Suprapubic skin (tissue), 4 donors: ENCODE measurements at regions not wholly inside any gene's neighbourhood (a gene's known extent, or its start where the extent isn't known, plus 50 kb on each side); places are given as distances from the start of the nearest gene placed in this dataset.

Source experiments
- DNase-seq, 2 donors: peaks; one replicate each; pipeline ENCODE4 v3.0.0-alpha.2; 2019; ENCODE audit warnings: low spot score in 2 of 2
- H3K27ac ChIP-seq: fragments of 200-600 bp; sonication (generic); one replicate; pipeline ENCODE4 v1.5.1; 2019
- H3K27me3 ChIP-seq: fragments of 200-600 bp; sonication (generic); one replicate; pipeline ENCODE4 v1.5.1; 2019
- H3K36me3 ChIP-seq: fragments of 200-600 bp; sonication (generic); one replicate; pipeline ENCODE4 v1.5.1; 2019
- H3K4me1 ChIP-seq: fragments of 200-600 bp; sonication (generic); one replicate; pipeline ENCODE4 v1.5.1; 2019
- H3K4me3 ChIP-seq: fragments of 200-600 bp; sonication (generic); one replicate; pipeline ENCODE4 v1.5.1; 2019; ENCODE audit warnings: mild to moderate bottlenecking
- H3K9me3 ChIP-seq: fragments of 200-600 bp; sonication (generic); one replicate; pipeline ENCODE4 v1.5.1; 2019
- CTCF ChIP-seq, 2 donors: fragments of 200-600 bp in 1 of 2; fragments of 450-650 bp in 1 of 2; sonication (generic) in 1 of 2; IDR thresholded peaks; one replicate each; pipeline ENCODE4 v1.5.1; 2016 to 2019; ENCODE audit warnings: antibody characterized with exemption in 2 of 2, mild to moderate bottlenecking in 1 of 2, moderate library complexity in 1 of 2
- EP300 ChIP-seq: sonication (generic); formaldehyde crosslinking; IDR thresholded peaks from one replicate; pipeline ENCODE4 v1.6.1; 2017; ENCODE audit warnings: antibody characterized with exemption
- POLR2A ChIP-seq, 2 donors: fragments of 450-650 bp; IDR thresholded peaks; one replicate each; pipeline ENCODE4 v1.6.1; 2017; ENCODE audit warnings: antibody characterized with exemption in 2 of 2, mild to moderate bottlenecking in 2 of 2, moderate library complexity in 2 of 2
- POLR2AphosphoS5 ChIP-seq, 3 donors: sonication (generic); formaldehyde crosslinking; IDR thresholded peaks; one replicate each; pipeline ENCODE4 v1.6.1; 2017; ENCODE audit warnings: antibody characterized with exemption in 3 of 3
- WGBS: methylation state at CpG from one replicate; pipeline ENCODE4 v1.1.5; 2018; 5-methylcytosine and 5-hydroxymethylcytosine counted together

GRCh38 chr4:112731715-112732114, 94.8 kb downstream of the LARP7 start:
- Histone ChIP-seq H3K36me3 (no peaks in the 10 kb centered on the region), H3K27me3 (no peaks in the 10 kb centered on the region), H3K4me3 (no peak overlapping the region), H3K9me3 (no peaks in the 10 kb centered on the region), H3K27ac (no peak overlapping the region), H3K4me1 (no peaks in the 10 kb centered on the region)
- TF ChIP-seq CTCF (IDR thresholded peaks at IDR 0.05) = no peak
- no peak for TF ChIP-seq POLR2A (IDR thresholded peaks at IDR 0.05)
- TF ChIP-seq POLR2AphosphoS5 (IDR thresholded peaks at IDR 0.05) = no peak
- no peak for TF ChIP-seq EP300
- WGBS = 92% methylated on average over 2 of the region's 2 CpGs
- no peak for DNase-seq

GRCh38 chr4:112732142-112732541, 95.2 kb downstream of the LARP7 start:
- TF ChIP-seq EP300 (no peak), POLR2A (IDR thresholded peaks at IDR 0.05) (no peak), CTCF (IDR thresholded peaks at IDR 0.05) (no peak), POLR2AphosphoS5 (IDR thresholded peaks at IDR 0.05) (no peak)
- Histone ChIP-seq H3K27ac (no peak overlapping the region), H3K36me3 (no peaks in the 10 kb centered on the region), H3K4me1 (no peaks in the 10 kb centered on the region), H3K27me3 (no peaks in the 10 kb centered on the region), H3K4me3 (no peak overlapping the region), H3K9me3 (no peaks in the 10 kb centered on the region)
- WGBS = 79% methylated on average over 2 of the region's 2 CpGs
- no peak for DNase-seq

- Histone ChIP-seq H3K27ac (no peak overlapping the region), H3K27me3 (no peaks in the 10 kb centered on the region), H3K9me3 (no peaks in the 10 kb centered on the region), H3K4me3 (no peak overlapping the region), H3K4me1 (no peaks in the 10 kb centered on the region), H3K36me3 (no peaks in the 10 kb centered on the region)
- TF ChIP-seq CTCF (IDR thresholded peaks at IDR 0.05) = no peak
- no peak for TF ChIP-seq POLR2A (IDR thresholded peaks at IDR 0.05)
- no peak for TF ChIP-seq POLR2AphosphoS5 (IDR thresholded peaks at IDR 0.05)
- no peak for TF ChIP-seq EP300
- no peak for DNase-seq
Observed at GRCh38 chr4:112735474-112735951, 98.6 kb downstream of the LARP7 start.

- no peaks in the 10 kb centered on the region for H3K4me1 ChIP-seq
- no peak overlapping the region for H3K4me3 ChIP-seq
- no peaks in the 10 kb centered on the region for H3K9me3 ChIP-seq
- DNase-seq = no peak
- no peak for TF ChIP-seq EP300
- TF ChIP-seq CTCF (IDR thresholded peaks at IDR 0.05) = no peak
- no peak for TF ChIP-seq POLR2AphosphoS5 (IDR thresholded peaks at IDR 0.05)
- TF ChIP-seq POLR2A (IDR thresholded peaks at IDR 0.05) = no peak
- 67% methylated on average over 1 of the region's 1 CpG for WGBS
- H3K27me3 ChIP-seq = no peaks in the 10 kb centered on the region
- H3K27ac ChIP-seq = no peak overlapping the region
- no peaks in the 10 kb centered on the region for H3K36me3 ChIP-seq
Observed at GRCh38 chr4:112736718-112737135, 99.8 kb downstream of the LARP7 start.

DNA sequence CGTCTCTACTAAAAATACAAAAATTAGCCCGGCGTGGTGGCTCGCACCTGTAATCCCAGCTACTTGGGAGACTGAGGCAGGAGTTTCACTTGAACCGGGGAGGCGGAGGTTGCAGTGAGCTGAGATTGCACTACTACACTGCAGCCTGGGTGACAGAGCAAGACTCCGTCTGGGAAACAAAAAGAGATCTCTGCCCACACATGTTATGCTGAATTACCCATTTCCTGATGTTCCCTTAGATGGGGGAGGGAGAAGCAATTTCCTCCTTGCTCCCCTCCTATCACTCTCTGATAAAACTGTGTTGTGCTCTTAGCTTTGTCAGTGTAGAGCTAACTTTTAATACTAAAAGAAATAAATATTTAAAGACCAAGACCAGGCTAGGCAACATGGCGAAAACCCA, 102.5 kb downstream of the LARP7 start:
- H3K9me3 ChIP-seq = no peaks in the 10 kb centered on the region
- 81% methylated on average over 8 of the region's 8 CpGs for WGBS
- no peak for TF ChIP-seq CTCF (IDR thresholded peaks at IDR 0.05)
- no peak for TF ChIP-seq EP300
- no peak for TF ChIP-seq POLR2A (IDR thresholded peaks at IDR 0.05)
- H3K27ac ChIP-seq = no peak overlapping the region
- no peaks in the 10 kb centered on the region for H3K4me1 ChIP-seq
- DNase-seq = no peak
- H3K36me3 ChIP-seq = no peaks in the 10 kb centered on the region
- no peak overlapping the region for H3K4me3 ChIP-seq
- H3K27me3 ChIP-seq = no peaks in the 10 kb centered on the region
